GM18505 (cell line): ENCODE measurements at regions not wholly inside any gene's neighbourhood (a gene's known extent, or its start where the extent isn't known, plus 50 kb on each side); places are given as distances from the start of the nearest gene placed in this dataset.

Experiments
- ATAC-seq: cut with Tn5 transposase; IDR thresholded peaks from one replicate; pipeline ENCODE4 v1.9.1; 2021; ENCODE audit not compliant: unreplicated experiment
- POLR2A ChIP-seq: IDR thresholded peaks from 4 replicates; pipeline ENCODE4 v1.6.1; 2011; ENCODE audit warnings: borderline replicate concordance; ENCODE audit not compliant: insufficient read depth, insufficient read length; ENCODE audit errors: extremely low read depth

- no peak for TF ChIP-seq POLR2A
Measured at GRCh38 chr2:39587641-39588040, 78.1 kb upstream of the TMEM178A start.

DNA sequence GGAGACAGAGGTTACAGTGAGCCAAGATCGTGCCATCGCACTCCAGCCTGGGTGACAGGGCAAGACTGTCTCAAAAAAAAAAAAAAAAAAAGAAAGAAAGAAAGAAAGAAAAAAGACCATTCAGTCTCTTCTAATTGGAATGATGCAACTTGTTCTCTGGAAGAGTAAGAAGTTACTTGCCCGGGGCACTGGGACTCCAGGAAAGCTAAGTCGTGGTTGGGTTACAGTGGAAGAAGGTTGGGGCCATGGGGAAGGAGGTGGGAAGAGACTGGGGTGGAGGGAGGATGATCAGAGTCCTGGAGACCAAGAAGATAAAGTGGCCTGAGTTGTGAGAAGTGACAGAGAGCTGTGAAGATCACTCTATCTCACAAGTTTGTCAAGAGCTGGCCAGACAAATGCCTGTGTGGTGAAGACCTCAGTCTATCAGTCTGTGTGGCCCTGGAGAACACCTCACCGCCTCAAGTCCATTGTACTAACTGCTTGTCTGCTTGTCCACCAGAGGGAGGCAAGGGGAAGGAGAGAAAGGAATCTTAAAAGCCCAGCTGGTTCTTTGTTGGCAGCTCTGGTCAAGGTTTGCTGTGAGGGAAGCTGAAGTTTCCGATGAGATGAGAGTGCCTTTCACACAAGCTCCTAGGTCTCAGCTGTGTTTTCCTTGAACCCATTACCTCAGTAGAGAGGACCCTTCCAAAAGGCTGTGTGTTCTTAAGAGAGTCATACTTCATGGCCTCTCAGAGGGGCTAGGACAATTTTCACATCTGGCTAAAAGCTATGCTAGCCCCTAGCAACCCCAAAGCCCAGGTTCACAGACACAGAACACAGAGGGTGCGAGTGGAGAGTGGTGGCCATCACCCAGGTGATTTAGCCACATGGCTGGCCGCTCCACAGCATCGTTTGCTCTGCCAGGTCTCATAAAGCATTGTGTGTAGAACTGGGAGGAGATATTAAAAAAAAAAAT lies 72.0 kb upstream of the TMEM178A start:
- TF ChIP-seq POLR2A = no peak
- no peak for ATAC-seq

More at GRCh38 chr2:39587641-39588040, 78.1 kb upstream of the TMEM178A start:
- no peak for ATAC-seq

DNA sequence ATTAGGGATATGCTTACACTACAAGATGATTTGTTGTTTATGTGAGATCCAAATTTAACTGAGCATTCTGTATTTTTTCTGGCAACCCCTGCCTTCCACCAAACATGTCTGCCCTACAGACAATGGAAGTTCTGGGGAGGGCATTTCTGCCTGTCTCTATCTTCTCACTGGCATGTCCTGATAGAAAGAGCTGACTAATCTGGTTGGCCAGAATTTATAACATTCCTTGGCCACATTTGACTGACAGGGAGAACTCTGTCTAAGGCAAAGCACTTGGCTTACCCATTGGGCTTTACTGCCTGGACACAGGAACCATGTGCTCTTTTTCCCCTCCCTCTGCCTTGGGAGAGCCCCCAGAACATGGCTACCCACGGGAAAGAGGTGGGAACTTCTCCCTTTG lies 70.6 kb upstream of the TMEM178A start:
- no peak for ATAC-seq
- TF ChIP-seq POLR2A = no peak

DNA sequence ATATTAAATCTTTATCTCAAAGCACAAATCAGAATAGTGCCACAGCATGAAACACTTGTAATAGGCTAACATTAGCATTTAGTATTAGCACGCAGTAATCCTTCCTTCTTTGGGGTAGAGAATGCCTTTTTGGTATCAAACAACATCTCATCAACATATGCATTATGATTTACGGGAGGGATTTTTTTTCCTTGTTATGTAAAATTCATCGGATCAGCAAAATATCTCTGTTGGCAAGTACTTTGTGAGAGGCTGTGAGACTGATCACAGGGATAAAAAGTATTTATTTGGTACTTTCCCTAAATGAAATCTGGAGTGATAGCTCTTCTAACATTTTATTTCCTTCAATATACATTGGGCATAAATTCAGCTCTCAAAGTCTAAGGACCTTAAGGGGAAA lies 68.4 kb upstream of the TMEM178A start:
- TF ChIP-seq POLR2A = no peak
- ATAC-seq = no peak

DNA sequence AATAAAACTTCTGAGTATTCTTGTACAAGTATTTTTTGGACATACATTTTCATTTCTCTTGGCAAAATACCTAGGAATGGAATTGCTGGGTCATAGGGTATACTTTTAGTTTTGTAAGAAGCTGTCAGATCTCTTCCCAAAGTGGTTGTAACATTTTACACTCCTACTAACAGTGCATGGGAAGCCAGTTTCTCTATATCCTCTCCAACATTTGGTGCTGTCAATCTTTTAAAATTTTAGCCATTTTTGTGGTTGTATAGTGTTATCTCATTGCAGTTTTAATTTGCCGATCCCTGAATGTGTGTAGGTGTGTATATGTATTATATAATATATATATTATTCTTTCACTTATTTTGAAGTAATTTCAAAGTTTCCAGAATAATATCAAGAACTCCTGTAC lies 63.1 kb upstream of the TMEM178A start:
- no peak for ATAC-seq

DNA sequence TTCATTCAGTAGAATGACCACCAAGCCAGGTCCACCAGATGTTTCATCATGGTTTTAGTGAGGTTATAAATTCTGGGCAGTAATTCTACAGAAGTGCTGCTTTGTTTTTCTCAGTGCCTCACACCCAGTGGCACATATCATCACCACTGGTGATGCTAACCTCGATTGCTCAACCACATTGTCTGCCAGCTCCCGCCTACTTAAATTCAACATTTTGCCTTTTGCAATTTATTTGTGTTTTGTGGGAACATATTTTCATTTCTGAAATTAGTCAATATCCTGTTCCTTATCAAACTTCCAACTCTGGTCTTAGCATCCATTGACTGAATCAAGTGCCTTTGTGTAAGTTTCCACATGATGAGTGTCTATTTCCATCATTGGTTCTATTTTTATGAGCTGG lies 62.3 kb upstream of the TMEM178A start:
- ATAC-seq = no peak
- TF ChIP-seq POLR2A = no peak

More for the DNA sequence above, 63.1 kb upstream of the TMEM178A start:
- no peak for TF ChIP-seq POLR2A

- no peak for ATAC-seq
- TF ChIP-seq POLR2A = no peak
Measured at GRCh38 chr2:39604866-39605265, 60.9 kb upstream of the TMEM178A start.

- no peak for ATAC-seq
- no peak for TF ChIP-seq POLR2A
Measured at GRCh38 chr2:39606585-39606984, 59.1 kb upstream of the TMEM178A start.

DNA sequence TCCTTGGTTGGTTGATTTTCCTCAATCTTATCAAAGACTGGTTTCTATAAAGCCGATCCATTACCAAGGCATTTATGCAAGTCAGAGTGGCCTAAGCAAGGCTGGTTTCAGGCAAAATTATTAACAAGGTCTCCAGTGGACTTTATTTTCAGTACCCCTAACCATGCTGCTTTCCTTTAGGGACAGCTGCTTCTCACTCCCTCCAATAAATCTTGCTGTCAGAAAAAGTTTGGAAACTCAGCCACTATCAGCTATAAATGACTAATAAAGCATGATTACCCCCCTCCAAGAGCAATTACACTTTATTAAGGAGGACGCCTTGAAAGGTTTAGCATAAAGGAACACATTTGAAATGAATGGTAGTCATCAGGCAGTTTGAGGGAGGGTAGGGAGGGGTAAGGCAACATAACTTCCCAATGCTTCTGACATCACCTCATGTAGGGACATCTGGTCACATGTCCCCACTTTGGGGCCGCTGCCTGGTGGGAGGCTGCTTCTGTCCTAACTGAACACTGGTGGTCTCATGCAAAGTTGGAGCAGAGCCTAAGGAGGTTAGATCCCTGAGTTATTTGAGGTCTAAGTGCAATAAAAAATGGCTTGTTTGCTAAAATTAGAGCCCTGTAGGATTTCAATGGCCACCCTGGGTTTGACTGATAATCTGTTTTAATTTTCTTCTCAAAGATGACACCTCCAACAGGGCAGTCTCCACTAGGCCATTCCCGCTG lies 58.0 kb upstream of the TMEM178A start:
- ATAC-seq = no peak

GRCh38 chr2:39608263-39608575 lies 57.5 kb upstream of the TMEM178A start:
- no peak for ATAC-seq
- TF ChIP-seq POLR2A = no peak

More for the DNA sequence above, 58.0 kb upstream of the TMEM178A start:
- TF ChIP-seq POLR2A = no peak

GRCh38 chr2:39608686-39609441 lies 56.9 kb upstream of the TMEM178A start:
- TF ChIP-seq POLR2A = no peak
- ATAC-seq = no peak

- ATAC-seq = no peak
Measured at GRCh38 chr2:39609917-39610316, 55.8 kb upstream of the TMEM178A start.

DNA sequence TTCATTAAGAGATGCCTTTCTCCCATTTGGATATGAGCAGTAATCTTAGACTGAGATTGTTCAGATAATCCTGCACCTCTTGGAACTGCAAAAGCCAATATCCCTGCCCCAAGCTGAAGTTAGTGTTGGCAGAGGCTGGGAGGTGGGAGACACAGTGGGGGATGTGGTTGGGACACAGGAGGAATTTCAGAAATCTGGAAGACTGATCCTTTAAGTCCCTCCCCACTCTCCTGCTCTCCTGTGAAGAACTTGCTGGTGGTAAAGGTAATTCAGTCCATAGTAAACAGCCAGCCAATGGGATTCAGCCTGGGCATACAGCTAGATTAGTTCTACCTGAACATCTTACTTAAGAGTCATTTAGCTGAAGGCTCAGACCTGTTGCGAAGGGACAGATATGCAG lies 50.0 kb upstream of the TMEM178A start:
- ATAC-seq = no peak

More at GRCh38 chr2:39609917-39610316, 55.8 kb upstream of the TMEM178A start:
- TF ChIP-seq POLR2A = no peak

More for the DNA sequence above, 50.0 kb upstream of the TMEM178A start:
- no peak for TF ChIP-seq POLR2A
